Stimulated activated CD4-positive, alpha-beta T cell treated with anti-CD3 and anti-CD28 coated beads, Interleukin-15, amount 100 ng/mL, for 48 hours (primary cell): ENCODE measurements at regions not wholly inside any gene's neighbourhood (a gene's known extent, or its start where the extent isn't known, plus 50 kb on each side); places are given as distances from the start of the nearest gene placed in this dataset.

ENCODE experiments used
- DNase-seq, 2 donors: peaks; one replicate each; pipeline ENCODE4 v3.0.0-alpha.2; 2020; ENCODE audit warnings: low read depth in 2 of 2

DNA sequence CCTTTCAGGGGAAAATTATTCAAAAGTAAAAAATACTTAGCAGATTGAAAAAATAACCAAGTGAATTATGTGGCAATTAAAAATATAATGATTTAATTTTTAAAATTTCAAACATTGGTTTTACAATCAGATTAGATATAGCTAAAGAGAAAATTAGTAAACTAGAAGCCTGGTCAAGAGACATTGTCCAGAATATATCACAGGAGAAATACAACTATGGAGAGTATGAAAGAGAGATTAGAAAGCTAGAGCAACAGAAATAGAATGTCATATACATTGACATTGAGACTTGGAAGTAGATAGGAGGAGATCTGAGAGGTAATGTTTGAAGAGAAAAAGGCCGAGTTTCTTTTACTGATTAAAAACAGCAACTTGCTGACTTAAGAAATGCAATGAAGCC, 476.4 kb upstream of the SLC10A2 start:
- DNase-seq = no peak

DNA sequence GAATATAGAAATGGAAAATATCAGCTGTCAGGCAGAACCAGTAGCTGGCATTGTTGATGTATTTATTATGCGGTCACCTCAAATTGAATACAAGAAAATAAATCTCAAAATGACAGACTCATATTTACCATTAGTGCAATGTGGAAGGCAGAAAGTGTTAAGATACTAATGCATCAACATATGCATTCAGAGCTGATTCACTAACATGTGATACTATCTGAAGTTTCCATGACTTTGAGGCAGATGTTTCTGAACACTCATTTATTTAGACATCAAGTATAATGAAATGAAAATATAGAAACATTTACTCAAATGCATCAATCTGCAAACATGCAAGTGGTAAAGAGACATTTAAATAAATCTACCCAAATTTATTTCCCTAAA, 474.2 kb upstream of the SLC10A2 start:
- DNase-seq = no peak

DNA sequence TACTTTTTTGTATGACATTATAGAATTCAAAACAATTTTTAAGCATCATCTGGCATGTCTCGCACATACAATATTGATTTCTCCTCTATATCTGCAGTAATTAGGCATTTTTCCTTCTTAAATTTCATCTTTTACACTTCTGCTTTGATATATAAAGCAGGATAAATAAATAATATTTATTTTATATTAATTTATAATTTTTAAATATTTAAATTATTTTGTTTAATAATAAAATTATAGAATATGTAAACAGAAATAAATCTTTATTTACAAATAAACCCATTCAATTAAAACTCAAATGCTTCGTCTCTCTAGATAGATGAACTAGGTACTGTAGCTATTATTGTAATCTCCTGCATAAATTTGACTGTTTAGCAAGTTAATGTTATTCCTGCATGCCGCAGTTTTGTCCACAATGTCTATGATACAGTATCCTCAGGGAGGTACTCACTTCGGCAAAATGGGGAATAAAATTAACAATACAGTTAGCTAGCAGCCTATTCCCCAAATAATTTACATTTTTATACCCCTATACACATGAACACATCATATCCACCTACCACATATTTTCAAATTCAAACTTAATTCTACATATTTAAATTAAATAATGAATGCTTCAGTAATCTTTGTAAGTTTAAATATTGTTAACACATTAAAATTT, 473.6 kb upstream of the SLC10A2 start:
- DNase-seq = no peak

DNA sequence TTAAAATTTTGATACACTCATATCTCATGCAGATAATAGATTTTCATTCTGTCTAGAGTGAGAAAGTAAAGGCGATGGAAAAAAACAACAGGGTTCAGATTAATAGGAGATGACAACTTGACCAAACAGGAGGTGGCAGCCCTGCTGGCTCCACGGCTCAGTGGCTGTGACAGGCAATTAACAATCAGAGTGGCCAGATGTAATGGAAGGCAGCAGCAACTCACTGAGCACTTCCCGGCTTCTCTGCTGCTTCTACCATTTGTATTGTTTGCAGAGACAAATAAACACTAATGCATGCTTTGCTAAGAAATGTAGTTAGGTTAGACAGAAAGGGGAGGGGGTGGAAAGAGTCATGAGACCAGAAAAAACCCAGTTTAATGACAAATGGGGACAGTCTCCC, 473.0 kb upstream of the SLC10A2 start:
- DNase-seq = no peak

DNA sequence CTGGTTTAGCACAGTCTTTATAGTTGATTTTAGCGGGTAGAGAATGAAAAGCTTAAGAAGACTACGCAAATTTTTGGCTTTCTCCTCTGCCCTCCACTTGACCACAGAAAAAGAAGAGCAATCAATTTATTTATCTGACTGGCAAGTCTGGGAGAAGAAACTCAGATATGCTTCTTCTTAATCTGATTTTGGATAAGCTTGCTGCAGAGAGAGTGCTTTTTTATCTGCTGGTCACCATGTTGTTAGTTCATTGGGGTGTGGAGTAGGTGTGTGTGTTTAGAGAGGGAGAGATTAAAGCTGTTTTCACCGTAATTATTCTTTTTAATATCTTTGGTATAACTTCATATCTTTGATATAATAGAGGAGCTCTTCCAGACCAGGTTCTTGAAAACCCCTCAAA, 471.4 kb upstream of the SLC10A2 start:
- no peak for DNase-seq

DNA sequence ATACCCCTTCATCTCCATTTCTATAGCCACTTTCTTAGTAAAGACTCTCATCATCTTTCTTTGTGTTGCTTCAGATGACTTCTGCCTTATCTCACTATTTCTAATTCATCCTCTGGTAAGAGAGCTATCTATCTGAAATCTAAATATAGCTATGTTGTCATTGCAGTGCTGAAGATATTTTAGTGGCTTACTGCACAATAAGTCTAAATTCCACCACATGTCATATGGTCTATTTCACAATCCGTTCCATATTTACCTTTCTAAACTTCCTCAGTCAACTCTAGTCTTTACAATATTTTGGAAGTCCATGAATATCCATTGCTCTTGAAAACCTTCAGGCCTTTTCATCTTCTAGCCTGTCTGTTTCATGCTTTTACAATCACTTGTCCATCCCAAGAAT, 465.1 kb upstream of the SLC10A2 start:
- DNase-seq = no peak

DNA sequence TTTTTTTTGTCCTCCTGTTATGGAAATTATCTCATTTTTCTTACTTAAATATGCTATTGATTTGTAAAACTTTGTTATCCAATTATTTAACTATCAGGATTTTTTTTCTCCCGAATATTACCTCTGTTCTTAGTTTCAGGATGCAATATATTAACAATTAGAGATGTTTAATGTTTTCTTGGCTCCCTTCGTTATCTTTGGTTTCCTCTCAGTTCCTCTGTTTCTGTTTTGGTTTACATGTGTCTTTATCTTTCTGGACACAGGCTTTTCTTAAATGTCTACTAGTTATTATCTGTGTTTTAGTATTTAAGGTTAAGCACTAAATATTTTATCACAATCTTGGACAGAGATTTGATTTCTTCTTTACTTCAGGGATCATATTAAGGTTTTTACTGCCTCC, 462.2 kb upstream of the SLC10A2 start:
- no peak for DNase-seq

DNA sequence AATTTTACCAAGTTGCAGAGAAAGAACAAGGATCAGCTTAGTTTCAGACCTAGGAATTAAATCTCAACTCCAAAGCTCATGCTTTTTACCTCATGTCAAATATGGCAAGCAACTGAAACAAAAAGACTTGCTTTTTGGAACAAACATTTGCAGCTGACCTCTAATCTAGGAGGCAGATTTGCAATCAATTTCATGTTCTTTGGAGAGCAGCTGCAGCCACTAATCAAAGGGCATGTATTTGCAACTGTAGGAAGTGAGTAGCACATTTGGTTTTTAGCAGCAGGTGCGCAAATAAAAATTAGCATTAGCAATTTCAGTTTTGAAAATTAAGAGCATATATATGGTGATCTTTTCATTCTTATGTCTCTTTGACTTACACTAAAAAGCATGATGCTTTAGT, 459.3 kb upstream of the SLC10A2 start:
- DNase-seq = no peak

DNA sequence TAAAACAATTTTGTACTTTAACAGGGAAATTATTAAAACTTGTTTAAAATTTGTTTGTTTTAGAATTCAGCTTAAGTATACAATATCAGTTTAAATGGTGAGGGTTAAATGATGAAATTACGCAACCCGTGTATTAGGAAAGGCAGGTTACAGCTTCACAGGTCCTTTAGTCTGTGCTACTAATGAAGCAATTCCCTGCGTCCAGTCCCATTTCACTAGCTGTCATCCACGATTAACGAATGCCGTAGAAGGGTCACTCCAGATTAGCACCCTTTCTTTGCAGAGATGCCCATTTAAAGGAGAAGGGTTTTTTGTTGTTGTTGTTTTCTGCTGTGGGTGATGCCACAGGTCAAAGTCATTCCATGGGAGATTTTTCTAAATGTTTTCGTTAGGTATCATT, 457.6 kb upstream of the SLC10A2 start:
- no peak for DNase-seq

DNA sequence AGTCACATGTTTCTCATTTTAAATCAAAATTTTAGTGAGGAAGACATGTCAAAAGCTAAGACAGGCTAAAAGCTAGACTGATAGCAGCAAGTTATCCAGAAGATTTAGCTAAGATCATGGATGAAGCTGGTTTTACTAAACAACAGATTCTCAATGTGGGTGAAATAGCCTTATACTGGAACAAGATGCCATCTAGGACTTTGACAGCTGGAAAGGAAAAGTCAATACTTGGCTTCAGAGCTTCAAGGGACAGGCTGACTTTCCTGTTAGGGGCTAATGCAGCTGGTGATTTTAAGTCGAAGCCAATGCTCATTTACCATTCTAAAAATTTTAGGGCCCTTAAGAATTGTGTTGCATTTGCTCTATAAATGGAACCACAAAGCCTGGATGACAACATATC, 455.3 kb upstream of the SLC10A2 start:
- no peak for DNase-seq

DNA sequence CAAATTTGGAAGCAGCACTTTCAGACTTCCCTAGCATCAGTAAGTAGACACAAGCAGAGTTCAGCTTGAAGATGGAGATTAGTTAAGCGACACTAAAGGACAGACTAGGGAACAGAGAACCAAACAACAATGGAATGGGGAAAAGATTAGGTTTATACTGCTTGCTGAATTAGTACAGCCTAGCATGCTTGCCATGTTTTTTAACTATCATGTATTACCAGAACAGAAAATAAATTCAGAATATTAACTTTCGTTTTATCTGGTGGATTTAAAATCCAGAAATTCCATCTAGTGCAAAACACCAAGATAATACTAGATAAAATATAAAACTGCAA, 451.5 kb upstream of the SLC10A2 start:
- DNase-seq = no peak

DNA sequence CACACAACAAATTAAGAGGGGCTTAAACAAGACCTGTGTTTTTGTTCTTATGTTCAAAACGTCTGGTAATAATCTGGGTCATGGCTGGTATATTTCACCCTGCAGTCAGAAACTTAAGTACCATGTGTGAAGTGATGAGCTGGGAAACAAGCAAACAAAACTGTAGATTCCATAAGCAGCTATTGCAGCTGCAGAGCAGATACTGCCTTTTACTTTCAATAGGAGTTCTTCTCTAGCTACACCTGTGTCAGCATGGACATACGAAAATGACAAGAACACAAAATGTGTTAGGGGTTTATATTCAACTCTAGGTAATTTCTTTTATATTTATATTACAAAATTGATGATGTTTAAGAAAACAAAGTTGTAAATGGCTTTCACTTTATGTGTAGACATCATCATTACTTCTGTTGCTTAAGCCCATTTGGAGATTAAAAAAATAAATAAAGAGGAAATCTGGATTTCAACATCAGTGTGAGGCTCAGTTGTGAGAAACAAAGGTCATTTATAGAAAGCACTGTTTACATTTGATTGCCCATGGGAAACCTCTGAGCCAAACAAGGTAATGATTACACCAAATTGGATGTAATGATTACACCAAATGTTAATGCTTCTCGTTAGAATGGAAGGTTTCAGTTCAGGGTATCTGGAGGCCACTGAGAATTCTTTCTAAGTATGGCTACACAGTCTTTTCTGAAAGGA, 451.0 kb upstream of the SLC10A2 start:
- DNase-seq = no peak

DNA sequence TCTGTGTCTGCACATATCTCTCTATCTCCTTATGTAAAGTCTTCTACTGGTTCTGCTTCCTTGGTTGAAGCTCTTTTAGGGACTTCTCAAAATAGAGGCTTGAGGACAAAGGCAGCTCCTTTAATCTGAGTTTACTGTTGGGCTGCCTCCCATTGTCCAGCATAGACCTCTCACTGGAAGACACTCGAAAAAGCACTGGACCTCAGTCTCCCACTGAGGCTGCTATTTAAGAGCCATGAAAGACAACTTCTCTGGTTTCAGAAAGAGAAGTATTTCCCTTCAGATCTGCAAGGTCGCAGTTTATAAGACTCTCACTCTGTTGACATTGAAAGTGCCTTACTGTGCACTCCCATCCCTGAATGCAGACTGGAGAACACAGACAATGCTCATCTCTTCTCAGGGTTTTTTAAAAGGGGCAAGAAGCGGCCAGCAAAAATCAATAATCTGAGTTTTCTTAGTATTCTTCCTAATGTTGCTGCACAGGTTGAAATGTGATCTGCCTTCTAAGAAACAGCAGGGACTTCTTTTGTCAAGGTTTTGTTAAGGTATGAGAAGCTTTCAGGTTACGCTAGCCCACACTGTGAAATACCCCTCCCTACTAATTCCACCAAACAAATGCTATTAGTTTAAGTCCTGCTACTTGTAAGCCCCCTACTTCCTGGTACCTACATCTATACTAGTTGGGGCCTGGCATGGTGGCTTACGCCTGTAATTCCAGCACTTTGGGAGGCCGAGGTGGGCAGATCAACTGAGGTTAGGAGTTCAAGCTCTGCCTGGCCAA, 450.0 kb upstream of the SLC10A2 start:
- no peak for DNase-seq

DNA sequence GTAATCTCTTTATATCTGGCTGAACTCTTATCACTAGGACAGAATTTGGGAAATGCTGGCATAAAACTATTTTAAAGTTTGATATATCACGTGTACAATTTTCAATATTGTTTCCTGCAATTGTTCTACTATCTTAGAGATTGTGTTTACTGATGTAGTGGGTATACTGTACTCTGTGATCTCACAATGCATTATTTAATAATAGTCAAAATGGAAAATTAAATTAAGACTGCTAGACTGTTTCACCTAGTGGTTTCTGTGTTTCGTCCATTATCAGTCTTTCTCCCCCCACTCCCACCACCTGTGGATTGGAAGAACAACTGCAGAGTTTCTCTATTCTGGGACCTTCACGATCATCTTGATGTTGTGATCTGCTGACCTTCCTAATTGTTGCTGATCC, 449.2 kb upstream of the SLC10A2 start:
- DNase-seq = no peak

DNA sequence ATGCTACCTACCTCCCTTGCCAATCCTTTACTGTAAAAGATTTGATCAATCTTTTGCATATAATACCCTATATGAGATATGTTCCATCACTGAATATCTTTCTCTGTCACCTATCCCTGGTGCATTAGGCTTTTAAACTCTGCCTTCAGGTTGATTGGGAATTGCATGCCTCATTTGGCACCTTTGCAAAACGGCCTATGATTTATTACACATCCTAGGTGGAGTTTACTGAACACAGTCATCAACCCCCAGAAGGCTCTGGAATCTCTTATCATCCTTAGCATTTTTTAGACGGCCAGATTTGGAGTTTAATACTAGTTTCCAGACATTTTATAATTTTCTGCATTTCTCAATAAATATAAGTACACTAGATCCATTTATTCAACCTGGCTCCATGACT, 448.4 kb upstream of the SLC10A2 start:
- no peak for DNase-seq

DNA sequence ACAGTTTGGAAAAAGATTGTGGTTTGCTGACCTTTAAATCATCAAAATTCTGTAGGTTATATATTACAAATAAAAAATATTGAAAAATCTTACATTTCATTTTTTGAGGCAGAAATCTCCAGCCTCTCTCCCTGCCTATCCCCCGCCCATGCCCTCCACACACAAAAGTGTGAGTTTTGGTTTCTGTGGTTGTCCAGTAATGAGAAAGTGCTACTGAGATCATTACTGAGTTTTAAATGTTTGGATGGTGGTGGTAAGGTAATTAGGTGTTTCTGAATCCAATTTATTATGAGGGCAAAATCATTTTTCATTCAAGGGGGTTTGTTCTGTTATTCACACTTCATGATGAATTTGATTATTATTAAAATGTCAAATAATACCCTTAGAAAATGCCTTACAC, 448.0 kb upstream of the SLC10A2 start:
- no peak for DNase-seq

DNA sequence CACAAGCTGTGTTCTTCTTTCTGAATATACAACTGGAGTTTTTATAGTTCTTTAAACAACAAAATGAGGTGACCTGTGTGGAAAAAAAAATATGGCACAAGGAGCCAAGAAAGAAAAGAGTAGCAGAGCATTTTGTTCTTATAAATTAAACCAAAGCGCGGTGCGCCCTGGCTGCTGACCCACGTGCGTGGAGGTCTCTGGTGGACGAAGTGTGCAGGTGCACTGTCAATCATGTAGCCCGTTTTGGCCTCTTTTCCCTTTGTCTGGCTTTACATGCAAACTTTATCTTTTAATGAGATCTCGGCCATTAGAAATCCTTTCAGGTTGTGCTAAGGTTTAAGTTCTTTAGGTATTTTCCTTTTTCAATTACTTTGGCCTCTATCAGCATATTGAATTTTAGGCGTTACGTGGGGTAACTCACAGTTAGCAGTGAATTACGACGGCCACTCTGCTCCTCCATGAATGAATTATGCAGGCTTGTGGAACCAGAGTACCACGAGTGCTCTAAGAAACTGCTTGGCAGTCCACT, 443.9 kb upstream of the SLC10A2 start:
- DNase-seq = no peak

DNA sequence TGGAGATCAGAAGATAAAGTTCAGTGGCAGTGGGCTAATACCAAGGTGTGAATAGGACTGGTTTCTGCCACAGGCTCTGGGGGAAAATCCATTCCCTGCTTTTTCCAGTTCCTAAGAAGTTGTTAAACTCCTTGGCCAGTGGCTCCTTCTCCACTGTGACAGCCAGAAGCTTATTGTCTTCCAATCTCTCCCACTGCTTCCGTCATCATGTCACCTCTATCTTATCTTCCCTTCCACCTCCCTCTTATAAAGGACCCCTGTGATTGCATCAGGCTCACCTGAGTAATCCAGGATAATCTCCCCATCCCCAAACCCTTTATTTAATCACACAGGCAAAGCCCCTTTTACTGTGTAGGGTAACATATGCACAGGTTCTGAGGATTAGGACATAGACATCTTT, 431.2 kb upstream of the SLC10A2 start:
- DNase-seq = no peak

DNA sequence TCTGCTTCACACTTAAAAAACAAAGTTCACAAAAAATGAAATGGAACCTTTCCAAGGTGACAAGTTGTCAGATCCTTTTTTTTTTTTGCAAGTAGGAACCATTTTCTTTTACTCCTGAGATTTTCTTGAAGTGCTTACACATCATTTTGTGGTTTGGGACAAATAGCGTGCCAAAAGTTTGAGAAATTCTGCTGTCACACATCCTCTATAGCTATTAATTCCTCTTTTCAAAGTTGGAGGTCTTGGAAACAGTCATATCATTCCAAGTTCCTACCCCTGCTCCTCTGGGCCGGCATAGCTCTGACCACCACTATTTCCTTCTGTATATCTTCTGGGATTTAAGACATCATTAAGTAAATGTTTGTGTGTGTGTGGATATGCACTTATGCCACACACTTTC, 421.6 kb upstream of the SLC10A2 start:
- no peak for DNase-seq

DNA sequence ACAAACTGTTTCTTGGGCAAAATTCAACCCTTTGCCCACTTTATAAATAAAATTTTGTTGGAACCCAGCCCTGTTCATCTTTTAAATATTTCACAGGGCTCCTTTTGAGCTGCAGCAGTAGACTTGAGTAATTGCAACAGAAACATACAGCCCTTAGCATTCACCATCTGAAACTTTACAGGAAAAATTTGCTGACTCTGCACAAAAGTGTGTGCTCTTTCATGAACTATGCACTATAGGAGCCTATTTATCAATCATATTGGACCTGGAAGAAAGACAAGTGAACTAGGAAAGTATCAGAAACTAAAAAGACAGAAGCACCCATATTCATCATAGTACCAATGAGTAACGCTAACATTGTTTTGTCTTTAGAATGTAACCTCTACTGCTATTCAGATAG, 406.9 kb upstream of the SLC10A2 start:
- DNase-seq = no peak

DNA sequence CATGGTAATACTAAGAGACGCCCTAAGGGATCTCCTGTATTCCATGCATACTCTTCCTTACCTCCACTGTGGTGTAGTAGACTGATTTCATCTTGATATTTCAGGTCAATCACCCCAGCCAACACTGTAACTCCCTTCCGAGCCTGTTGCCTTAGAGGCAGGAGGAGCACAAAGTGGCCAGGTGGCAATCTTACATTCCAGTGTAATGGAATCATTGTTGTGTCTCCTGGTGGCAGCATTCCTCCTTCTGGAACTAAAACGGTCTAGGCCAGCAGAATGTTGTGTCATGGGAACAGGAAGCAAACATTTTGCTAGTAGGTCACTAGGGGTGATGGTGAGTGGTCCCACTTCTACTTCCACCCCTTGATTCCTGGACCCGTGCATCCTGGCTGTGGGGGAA, 405.7 kb upstream of the SLC10A2 start:
- no peak for DNase-seq

DNA sequence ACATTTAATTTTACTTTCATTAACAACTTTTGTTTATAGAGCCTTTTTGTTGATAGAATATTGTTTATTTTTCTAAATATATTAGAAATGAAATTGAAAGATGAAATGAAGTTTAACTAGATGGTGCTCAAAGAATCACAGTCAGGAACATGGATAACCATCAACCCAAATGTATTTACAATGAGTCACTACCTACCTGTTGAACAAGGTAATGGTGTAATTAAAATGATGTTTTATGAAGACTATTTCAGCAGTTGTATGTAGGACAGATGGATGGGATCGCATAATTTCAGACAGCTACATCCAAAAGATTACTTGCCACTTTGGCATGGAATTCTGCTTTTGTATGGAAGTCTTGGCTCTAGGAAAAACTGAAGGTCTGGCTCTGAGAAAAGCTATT, 403.6 kb upstream of the SLC10A2 start:
- no peak for DNase-seq

DNA sequence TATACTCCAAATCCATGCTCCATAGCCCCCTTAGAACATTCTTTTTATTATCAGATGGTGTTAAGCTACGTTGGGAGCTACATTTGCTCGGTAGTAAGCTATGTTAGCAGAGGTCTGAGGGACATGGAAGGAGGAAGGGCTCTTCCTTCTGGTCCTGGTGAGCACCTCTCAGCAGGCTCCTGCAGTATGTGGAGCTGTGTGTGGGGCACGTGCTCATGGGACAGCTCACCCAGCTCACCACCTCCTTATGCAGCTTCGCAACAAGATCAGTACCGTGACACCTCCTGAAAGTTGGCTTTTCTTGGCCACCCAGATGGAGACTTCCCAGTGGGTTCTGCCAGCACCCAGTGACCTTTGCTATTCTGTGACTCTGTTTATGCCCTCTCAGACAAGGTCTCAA, 400.5 kb upstream of the SLC10A2 start:
- no peak for DNase-seq
